Chondrocyte (in vitro differentiated cells): ENCODE measurements at regions not wholly inside any gene's neighbourhood (a gene's known extent, or its start where the extent isn't known, plus 50 kb on each side); places are given as distances from the start of the nearest gene placed in this dataset.

ENCODE experiments used
- DNase-seq: peaks from one replicate; pipeline ENCODE4 v3.0.0; 2021; ENCODE audit warnings: mixed read lengths, low spot score
- H3K27ac Mint-ChIP-seq: one replicate; pipeline ENCODE4 v1.8.0; 2021; ENCODE audit warnings: mild to moderate bottlenecking, moderate library complexity, mixed read lengths; ENCODE audit not compliant: unreplicated experiment
- H3K27me3 Mint-ChIP-seq: 2 replicates; pipeline ENCODE4 v1.8.0; 2021; ENCODE audit warnings: low read depth, mixed read lengths
- H3K36me3 Mint-ChIP-seq: 2 replicates; pipeline ENCODE4 v1.8.0; 2021; ENCODE audit warnings: low read depth, mixed read lengths
- H3K4me1 Mint-ChIP-seq: 2 replicates; pipeline ENCODE4 v1.8.0; 2021; ENCODE audit warnings: low read depth, mild to moderate bottlenecking, mixed read lengths
- H3K4me3 Mint-ChIP-seq: one replicate; pipeline ENCODE4 v1.8.0; 2021; ENCODE audit warnings: mild to moderate bottlenecking, moderate library complexity, mixed read lengths; ENCODE audit not compliant: unreplicated experiment
- H3K9me3 Mint-ChIP-seq: 2 replicates; pipeline ENCODE4 v1.8.0; 2021; ENCODE audit warnings: low read depth, mixed read lengths
- CTCF ChIP-seq: fragments of 200-600 bp; sonication (generic); IDR thresholded peaks from 2 replicates; pipeline ENCODE4 v1.5.0; 2021; ENCODE audit warnings: antibody characterized with exemption, mild to moderate bottlenecking, moderate library complexity

GRCh38 chr16:76650582-76650981, 373.4 kb downstream of the CNTNAP4 start:
- TF ChIP-seq CTCF = no peak
- Mint-ChIP-seq H3K4me3 (no peak overlapping the region), H3K4me1 (no peaks in the 10 kb centered on the region), H3K9me3 (peaks cover 2% of the 10 kb centered on the region), H3K27me3 (peaks cover 11% of the 10 kb centered on the region), H3K27ac (no peak overlapping the region), H3K36me3 (no peaks in the 10 kb centered on the region)
- no peak for DNase-seq

- Mint-ChIP-seq H3K27ac (no peak overlapping the region), H3K36me3 (no peaks in the 10 kb centered on the region), H3K27me3 (peaks cover 5% of the 10 kb centered on the region), H3K9me3 (no peaks in the 10 kb centered on the region), H3K4me1 (no peaks in the 10 kb centered on the region), H3K4me3 (no peak overlapping the region)
- TF ChIP-seq CTCF = peak; percentile 77
- no peak for DNase-seq
These were observed 376.3 kb downstream of the CNTNAP4 start for GRCh38 chr16:76653390-76654026.

- H3K4me3 Mint-ChIP-seq = no peak overlapping the region
- TF ChIP-seq CTCF = no peak
These were observed 377.1 kb downstream of the CNTNAP4 start for GRCh38 chr16:76654088-76654820.

GRCh38 chr16:76656994-76657393, 379.8 kb downstream of the CNTNAP4 start:
- no peak for TF ChIP-seq CTCF
- Mint-ChIP-seq H3K4me3 (no peak overlapping the region), H3K27ac (no peak overlapping the region), H3K27me3 (peaks cover 5% of the 10 kb centered on the region), H3K4me1 (no peaks in the 10 kb centered on the region), H3K36me3 (no peaks in the 10 kb centered on the region), H3K9me3 (no peaks in the 10 kb centered on the region)
- no peak for DNase-seq

More at GRCh38 chr16:76654088-76654820, 377.1 kb downstream of the CNTNAP4 start:
- Mint-ChIP-seq H3K27ac (no peak overlapping the region), H3K9me3 (no peaks in the 10 kb centered on the region), H3K4me1 (no peaks in the 10 kb centered on the region), H3K36me3 (no peaks in the 10 kb centered on the region), H3K27me3 (peaks cover 5% of the 10 kb centered on the region)
- DNase-seq = no peak

GRCh38 chr16:76661691-76662235, 384.6 kb downstream of the CNTNAP4 start:
- Mint-ChIP-seq H3K9me3 (no peaks in the 10 kb centered on the region), H3K36me3 (no peaks in the 10 kb centered on the region), H3K27ac (no peak overlapping the region), H3K4me1 (no peaks in the 10 kb centered on the region), H3K4me3 (no peak overlapping the region), H3K27me3 (peaks cover 7% of the 10 kb centered on the region)
- no peak for TF ChIP-seq CTCF
- no peak for DNase-seq
